Karpas-422 (cell line): ENCODE measurements at regions not wholly inside any gene's neighbourhood (a gene's known extent, or its start where the extent isn't known, plus 50 kb on each side); places are given as distances from the start of the nearest gene placed in this dataset.

Source experiments
- DNase-seq: peaks from one replicate; pipeline ENCODE4 v3.0.0-alpha.2; 2015
- H2AFZ ChIP-seq: fragments of 200-600 bp; sonication (generic); 2 replicates; pipeline ENCODE4 v1.6.1; 2014; ENCODE audit warnings: antibody characterized with exemption, low read length, mixed read lengths
- H3K27ac ChIP-seq: fragments of 200-600 bp; sonication (generic); 2 replicates; pipeline ENCODE4 v1.5.1; 2014; ENCODE audit warnings: mild to moderate bottlenecking, low read length, moderate library complexity
- H3K27me3 ChIP-seq: fragments of 200-600 bp; sonication (generic); 2 replicates; pipeline ENCODE4 v1.6.1; 2014; ENCODE audit warnings: low read length, mixed read lengths
- H3K36me3 ChIP-seq: fragments of 200-600 bp; sonication (generic); 2 replicates; pipeline ENCODE4 v1.6.1; 2014; ENCODE audit warnings: low read length, mixed read lengths; ENCODE audit not compliant: insufficient read depth
- H3K4me1 ChIP-seq: fragments of 200-600 bp; sonication (generic); 2 replicates; pipeline ENCODE4 v1.6.1; 2014; ENCODE audit warnings: mild to moderate bottlenecking, low read length, mixed read lengths
- H3K4me2 ChIP-seq: fragments of 200-600 bp; sonication (generic); 2 replicates; pipeline ENCODE4 v1.6.1; 2014; ENCODE audit warnings: low read length, low read depth, mild to moderate bottlenecking; ENCODE audit not compliant: poor library complexity, severe bottlenecking
- H3K4me3 ChIP-seq: fragments of 200-600 bp; sonication (generic); 2 replicates; pipeline ENCODE4 v1.5.1; 2014; ENCODE audit warnings: mild to moderate bottlenecking, antibody characterized with exemption, low read length, mixed read lengths
- H3K79me2 ChIP-seq: fragments of 200-600 bp; sonication (generic); 2 replicates; pipeline ENCODE4 v1.6.1; 2014; ENCODE audit warnings: mild to moderate bottlenecking, low read length, mixed read lengths
- H3K9ac ChIP-seq: fragments of 200-600 bp; sonication (generic); 2 replicates; pipeline ENCODE4 v1.6.0; 2014; ENCODE audit warnings: low read length
- H3K9me2 ChIP-seq: fragments of 200-600 bp; sonication (generic), shearing (Covaris generic); replicated peaks from 2 replicates; pipeline ENCODE4 v1.6.0; 2014; ENCODE audit warnings: mild to moderate bottlenecking, low read length, moderate library complexity; ENCODE audit not compliant: insufficient read depth
- H3K9me3 ChIP-seq: fragments of 300-700, 200-600 bp; sonication (generic); 2 replicates; pipeline ENCODE4 v1.6.1; 2014; ENCODE audit warnings: low read length, mixed read lengths
- H4K20me1 ChIP-seq: fragments of 200-600 bp; sonication (generic); 2 replicates; pipeline ENCODE4 v1.6.1; 2014; ENCODE audit warnings: mild to moderate bottlenecking, antibody characterized with exemption, low read length, low read depth; ENCODE audit not compliant: insufficient read depth

- Histone ChIP-seq H3K4me3 (no peak overlapping the region), H3K27me3 (0 out of 2 replicates have a peak, but pooled peaks cover 3% of the 10 kb centered on the region), H3K27ac (no peak overlapping the region), H3K79me2 (no peaks in the 10 kb centered on the region), H3K9me3 (no peaks in the 10 kb centered on the region), H4K20me1 (no peaks in the 10 kb centered on the region), H2AFZ (no peak overlapping the region), H3K4me1 (no peaks in the 10 kb centered on the region), H3K4me2 (no peak overlapping the region), H3K36me3 (no peaks in the 10 kb centered on the region), H3K9ac (no peak overlapping the region), H3K9me2 (no peaks in the 10 kb centered on the region)
- DNase-seq = no peak
Observed at GRCh38 chr12:59890896-59891579, 295.2 kb downstream of the SLC16A7 start.

- no peak overlapping the region for H3K27ac ChIP-seq
- H3K36me3 ChIP-seq = no peaks in the 10 kb centered on the region
Observed at GRCh38 chr12:59895166-59895775, 299.4 kb downstream of the SLC16A7 start.

GRCh38 chr12:59904874-59905521 lies 309.2 kb downstream of the SLC16A7 start:
- Histone ChIP-seq H3K27me3 (no peaks in the 10 kb centered on the region), H3K79me2 (no peaks in the 10 kb centered on the region), H2AFZ (no peak overlapping the region), H3K27ac (no peak overlapping the region), H4K20me1 (no peaks in the 10 kb centered on the region), H3K4me2 (no peak overlapping the region), H3K4me3 (no peak overlapping the region), H3K36me3 (no peaks in the 10 kb centered on the region), H3K9ac (no peak overlapping the region), H3K9me2 (no peaks in the 10 kb centered on the region), H3K9me3 (no peaks in the 10 kb centered on the region), H3K4me1 (no peaks in the 10 kb centered on the region)
- no peak for DNase-seq

More at GRCh38 chr12:59895166-59895775, 299.4 kb downstream of the SLC16A7 start:
- no peak overlapping the region for H3K4me2 ChIP-seq
- H3K9me2 ChIP-seq = no peaks in the 10 kb centered on the region
- H3K79me2 ChIP-seq = no peaks in the 10 kb centered on the region
- no peaks in the 10 kb centered on the region for H4K20me1 ChIP-seq
- H3K4me3 ChIP-seq = no peak overlapping the region
- H3K4me1 ChIP-seq = no peaks in the 10 kb centered on the region
- no peak for DNase-seq
- H3K27me3 ChIP-seq = 0 out of 2 replicates have a peak, but pooled peaks cover 3% of the 10 kb centered on the region
- H2AFZ ChIP-seq = no peak overlapping the region
- no peak overlapping the region for H3K9ac ChIP-seq
- no peaks in the 10 kb centered on the region; the same call in 1 of the 2 replicates for H3K9me3 ChIP-seq

- H3K79me2 ChIP-seq = no peaks in the 10 kb centered on the region
Observed at GRCh38 chr12:59911516-59911915, 315.7 kb downstream of the SLC16A7 start.

GRCh38 chr12:59916988-59917387 lies 321.2 kb downstream of the SLC16A7 start:
- H3K4me2 ChIP-seq = no peak overlapping the region
- no peaks in the 10 kb centered on the region for H3K79me2 ChIP-seq
- H3K4me3 ChIP-seq = no peak overlapping the region
- no peak overlapping the region for H2AFZ ChIP-seq
- H3K27me3 ChIP-seq = no peaks in the 10 kb centered on the region
- H3K27ac ChIP-seq = no peak overlapping the region
- H3K9me2 ChIP-seq = no peaks in the 10 kb centered on the region
- no peaks in the 10 kb centered on the region for H3K36me3 ChIP-seq
- no peaks in the 10 kb centered on the region for H3K4me1 ChIP-seq
- H3K9me3 ChIP-seq = no peaks in the 10 kb centered on the region
- DNase-seq = no peak
- no peaks in the 10 kb centered on the region for H4K20me1 ChIP-seq
- no peak overlapping the region for H3K9ac ChIP-seq

More at GRCh38 chr12:59911516-59911915, 315.7 kb downstream of the SLC16A7 start:
- Histone ChIP-seq H3K9me2 (no peaks in the 10 kb centered on the region), H3K4me2 (no peak overlapping the region), H3K4me3 (no peak overlapping the region), H3K9me3 (no peaks in the 10 kb centered on the region), H3K27me3 (no peaks in the 10 kb centered on the region), H2AFZ (no peak overlapping the region), H3K27ac (no peak overlapping the region), H3K36me3 (no peaks in the 10 kb centered on the region), H4K20me1 (no peaks in the 10 kb centered on the region), H3K9ac (no peak overlapping the region), H3K4me1 (no peaks in the 10 kb centered on the region)
- no peak for DNase-seq

- no peaks in the 10 kb centered on the region; the same call in 1 of the 2 replicates for H3K9me3 ChIP-seq
- H3K9me2 ChIP-seq = no peaks in the 10 kb centered on the region
- H3K4me3 ChIP-seq = no peak overlapping the region
- no peaks in the 10 kb centered on the region for H3K4me1 ChIP-seq
- H3K79me2 ChIP-seq = no peaks in the 10 kb centered on the region
- DNase-seq = no peak
- H3K27ac ChIP-seq = no peak overlapping the region
- H4K20me1 ChIP-seq = no peaks in the 10 kb centered on the region
- H2AFZ ChIP-seq = no peak overlapping the region
- H3K4me2 ChIP-seq = no peak overlapping the region
- no peak overlapping the region for H3K9ac ChIP-seq
- H3K36me3 ChIP-seq = no peaks in the 10 kb centered on the region
- H3K27me3 ChIP-seq = no peaks in the 10 kb centered on the region
Observed at GRCh38 chr12:59927032-59927431, 331.2 kb downstream of the SLC16A7 start.

DNA sequence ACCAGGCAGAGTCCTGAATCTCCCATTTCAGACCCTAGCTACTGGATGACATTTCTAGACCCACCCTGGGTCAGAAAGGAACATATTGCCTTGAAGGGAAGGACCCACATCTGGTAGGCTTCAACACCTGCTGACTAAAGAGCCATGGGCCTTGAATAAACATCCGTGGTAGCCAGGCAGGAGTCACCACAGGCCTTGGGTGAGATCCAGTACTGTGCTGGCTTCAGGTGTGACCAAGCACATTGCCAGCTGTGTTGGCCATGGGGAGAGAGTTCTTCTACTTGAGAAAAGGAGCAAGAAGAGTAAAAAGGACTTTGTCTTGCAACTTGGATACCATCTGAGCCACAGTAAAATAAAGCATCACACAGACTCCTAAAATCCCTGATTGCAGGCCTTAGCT lies 332.6 kb downstream of the SLC16A7 start:
- H3K9me2 ChIP-seq = no peaks in the 10 kb centered on the region
- no peaks in the 10 kb centered on the region for H3K79me2 ChIP-seq
- no peaks in the 10 kb centered on the region for H4K20me1 ChIP-seq
- peaks cover 5% of the 10 kb centered on the region; the same call in 1 of the 2 replicates for H3K9me3 ChIP-seq
- no peaks in the 10 kb centered on the region for H3K27me3 ChIP-seq
- no peak overlapping the region for H3K4me3 ChIP-seq
- DNase-seq = no peak
- H3K4me1 ChIP-seq = no peaks in the 10 kb centered on the region
- H2AFZ ChIP-seq = no peak overlapping the region
- H3K4me2 ChIP-seq = no peak overlapping the region
- 0 out of 2 replicates have a peak, but pooled peaks cover 2% of the 10 kb centered on the region for H3K36me3 ChIP-seq
- no peak overlapping the region for H3K9ac ChIP-seq
- no peak overlapping the region for H3K27ac ChIP-seq

GRCh38 chr12:59929110-59929509 lies 333.3 kb downstream of the SLC16A7 start:
- DNase-seq = no peak
- no peak overlapping the region for H3K9ac ChIP-seq
- H3K9me3 ChIP-seq = peaks cover 5% of the 10 kb centered on the region; the same call in 1 of the 2 replicates
- no peak overlapping the region for H3K27ac ChIP-seq
- H3K4me1 ChIP-seq = no peaks in the 10 kb centered on the region
- no peak overlapping the region for H3K4me2 ChIP-seq
- 0 out of 2 replicates have a peak, but pooled peaks cover 2% of the 10 kb centered on the region for H3K36me3 ChIP-seq
- no peaks in the 10 kb centered on the region for H3K27me3 ChIP-seq
- H3K9me2 ChIP-seq = no peaks in the 10 kb centered on the region
- no peaks in the 10 kb centered on the region for H4K20me1 ChIP-seq
- H3K4me3 ChIP-seq = no peak overlapping the region
- H2AFZ ChIP-seq = no peak overlapping the region
- no peaks in the 10 kb centered on the region for H3K79me2 ChIP-seq
